IMR-90 (cell line): ENCODE measurements at regions not wholly inside any gene's neighbourhood (a gene's known extent, or its start where the extent isn't known, plus 50 kb on each side); places are given as distances from the start of the nearest gene placed in this dataset.

Experiments used
- ATAC-seq: fragments of 200-7000 bp; cut with Tn5 transposase; 2 replicates; pipeline ENCODE4 v1.9.1; 2020; ENCODE audit warnings: low read depth, mild to moderate bottlenecking, moderate library complexity
- BruUV-seq: library from RNA; stranded (reverse); fragments of 400-500 nt; replicated peaks from 2 replicates; lab custom pipeline; 2021; lab: Mats Ljungman, UMichigan
- CTCF ChIA-PET: fragments of 300-600 bp; formaldehyde crosslinking; extraction: SDS; loops from one replicate; lab custom pipeline; 2021; ENCODE audit warnings: antibody characterized with exemption; lab: Yijun Ruan, JAX
- POLR2A ChIA-PET: fragments of 300-600 bp; sonication (Branson Sonifier 250); formaldehyde crosslinking; loops from one replicate; lab custom pipeline; 2022; ENCODE audit warnings: antibody characterized with exemption; ENCODE audit not compliant: unreplicated experiment; lab: Charles Lee
- DNase-seq: peaks from one replicate; pipeline ENCODE4 v3.0.0; 2013
- H2AFZ ChIP-seq: replicated peaks from 2 replicates; pipeline ENCODE3; 2013; ENCODE audit warnings: low read length, mild to moderate bottlenecking; ENCODE audit not compliant: poor library complexity
- H2AK5ac ChIP-seq: 2 replicates; pipeline ENCODE4 v1.6.1; 2013; ENCODE audit warnings: low read depth, low read length, inconsistent platforms
- H2AK9ac ChIP-seq: replicated peaks from 2 replicates; pipeline ENCODE3; 2013; ENCODE audit warnings: mild to moderate bottlenecking, low read depth, low read length, moderate library complexity; ENCODE audit not compliant: poor library complexity
- H2BK120ac ChIP-seq: 2 replicates; pipeline ENCODE4 v1.6.1; 2013; ENCODE audit warnings: low read depth, low read length, inconsistent platforms
- H2BK15ac ChIP-seq: 3 replicates; pipeline ENCODE4 v1.6.1; 2013; ENCODE audit warnings: low read depth, low read length, inconsistent platforms
- H2BK20ac ChIP-seq: 2 replicates; pipeline ENCODE4 v1.6.1; 2013; ENCODE audit warnings: low read depth, mild to moderate bottlenecking, inconsistent platforms, low read length, moderate library complexity
- H2BK5ac ChIP-seq: 2 replicates; pipeline ENCODE4 v1.6.1; 2013; ENCODE audit warnings: mild to moderate bottlenecking, low read depth, low read length, inconsistent platforms; ENCODE audit not compliant: poor library complexity, severe bottlenecking
- H3K14ac ChIP-seq: replicated peaks from 2 replicates; pipeline ENCODE4 v1.6.1; 2013; ENCODE audit warnings: low read depth, low read length, inconsistent platforms
- H3K18ac ChIP-seq: 2 replicates; pipeline ENCODE4 v1.6.1; 2013; ENCODE audit warnings: low read depth, low read length, control low read depth
- H3K23ac ChIP-seq: 2 replicates; pipeline ENCODE4 v1.6.1; 2013; ENCODE audit warnings: low read depth, low read length, inconsistent platforms
- H3K27ac ChIP-seq: 2 replicates; pipeline ENCODE4 v1.5.1; 2013; ENCODE audit warnings: mild to moderate bottlenecking, control low read depth, low read length; ENCODE audit not compliant: insufficient read depth
- H3K27me3 ChIP-seq: 2 replicates; pipeline ENCODE4 v1.6.1; 2013; ENCODE audit warnings: low read length; ENCODE audit not compliant: control insufficient read depth, insufficient read depth
- H3K36me3 ChIP-seq: 2 replicates; pipeline ENCODE4 v1.6.1; 2013; ENCODE audit warnings: low read length, mixed read lengths; ENCODE audit not compliant: control insufficient read depth, insufficient read depth
- H3K4ac ChIP-seq: 2 replicates; pipeline ENCODE4 v1.6.1; 2013; ENCODE audit warnings: low read depth, low read length, inconsistent platforms
- H3K4me1 ChIP-seq: 2 replicates; pipeline ENCODE4 v1.6.1; 2013; ENCODE audit warnings: low read length, mixed read lengths; ENCODE audit not compliant: control insufficient read depth, insufficient read depth
- H3K4me2 ChIP-seq: 2 replicates; pipeline ENCODE4 v1.6.1; 2013; ENCODE audit warnings: low read depth, mild to moderate bottlenecking, control low read depth, low read length, moderate library complexity
- H3K4me3 ChIP-seq: 2 replicates; pipeline ENCODE4 v1.5.1; 2013; ENCODE audit warnings: low read depth, mild to moderate bottlenecking, control low read depth, low read length, moderate library complexity; ENCODE audit not compliant: insufficient read depth
- H3K56ac ChIP-seq: 2 replicates; pipeline ENCODE4 v1.6.1; 2013; ENCODE audit warnings: low read length, inconsistent platforms; ENCODE audit not compliant: insufficient read depth; ENCODE audit errors: extremely low read depth
- H3K79me1 ChIP-seq, 2 experiments: 2 replicates each; pipeline ENCODE4 v1.6.1; 2013; ENCODE audit warnings: low read length in 2 of 2, inconsistent platforms in 1 of 2, low read depth in 1 of 2
- H3K9ac ChIP-seq: 2 replicates; pipeline ENCODE4 v1.6.1; 2013; ENCODE audit warnings: low read depth, low read length, control low read depth
- H3K9me1 ChIP-seq: 2 replicates; pipeline ENCODE4 v1.6.1; 2013; ENCODE audit warnings: low read length, inconsistent platforms; ENCODE audit not compliant: insufficient read depth
- H3K9me3 ChIP-seq: 2 replicates; pipeline ENCODE4 v1.6.1; 2013; ENCODE audit warnings: low read length; ENCODE audit not compliant: control insufficient read depth, insufficient read depth
- H4K20me1 ChIP-seq: 2 replicates; pipeline ENCODE4 v1.6.1; 2013; ENCODE audit warnings: low read length, inconsistent platforms; ENCODE audit not compliant: insufficient read depth
- H4K5ac ChIP-seq: 2 replicates; pipeline ENCODE4 v1.6.1; 2013; ENCODE audit warnings: mild to moderate bottlenecking, low read depth, low read length, control low read depth
- H4K8ac ChIP-seq, 2 experiments: 2 replicates each; pipeline ENCODE4 v1.6.1; 2013; ENCODE audit warnings: low read depth in 2 of 2, low read length in 2 of 2, control low read depth in 1 of 2, inconsistent platforms in 1 of 2
- H4K91ac ChIP-seq: 2 replicates; pipeline ENCODE4 v1.6.1; 2013; ENCODE audit warnings: low read depth, low read length, inconsistent platforms; ENCODE audit not compliant: insufficient read depth
- CTCF ChIP-seq: conservative IDR thresholded peaks from 2 replicates; pipeline ENCODE4 v1.5.1; 2012; ENCODE audit warnings: mild to moderate bottlenecking, low read depth, low read length, improper control_type of control experiment
- ELK1 ChIP-seq: fragments of 150-350 bp; IDR thresholded peaks from 2 replicates; pipeline ENCODE4 v1.6.1; 2016; ENCODE audit warnings: low read depth, mild to moderate bottlenecking, low read length, moderate library complexity, borderline replicate concordance
- WGBS, 2 experiments: methylation state at CpG; one replicate each; pipeline versions ENCODE4 v1.1.5 to v1.1.7; 2013; ENCODE audit warnings: missing lambda C conversion rate in 2 of 2; ENCODE audit not compliant: insufficient read length in 1 of 2; ENCODE audit errors: extremely low coverage in 2 of 2; 5-methylcytosine and 5-hydroxymethylcytosine counted together
- dilution Hi-C: fragments of 300-500 bp; cut with HindIII; formaldehyde crosslinking; loops from one replicate; pipeline ENCODE4 v1.14.3; 2018; ENCODE audit warnings: low sequenced_read_pairs; ENCODE audit not compliant: unreplicated experiment
- in situ Hi-C: fragments of 300-500 bp; cut with MboI; formaldehyde crosslinking; loops from 3 replicates; pipeline ENCODE4 v1.14.3; 2019; ENCODE audit warnings: low sequenced_read_pairs, inconsistent platforms, mixed read lengths
- intact Hi-C: fragments of 100-400 bp; cut with micrococcal nuclease; formaldehyde crosslinking; loops from 2 replicates; pipeline ENCODE4 v1.10.0; 2022

- no peak overlapping the region for H3K27ac ChIP-seq
- no peak overlapping the region for H2AFZ ChIP-seq
- ATAC-seq (no peak), DNase-seq (no peak)
- WGBS, 2 experiments: 82 to 100% methylated on average over 1 to 2 of the region's 2 CpGs
- no peaks in the 10 kb centered on the region for H3K9me3 ChIP-seq
- no peaks in the 10 kb centered on the region for H3K9me1 ChIP-seq
- intact Hi-C loops: no loop called here
- no peak overlapping the region for H3K23ac ChIP-seq
- no peak overlapping the region for H3K4me3 ChIP-seq
- H3K56ac ChIP-seq: no peak overlapping the region
- no peak overlapping the region for H2BK15ac ChIP-seq
- H4K5ac ChIP-seq: no peak overlapping the region
- no peak overlapping the region for H2AK9ac ChIP-seq
- H2BK5ac ChIP-seq: no peak overlapping the region
- in situ Hi-C loops: no loop called here
- no peak overlapping the region for H2AK5ac ChIP-seq
- no peaks in the 10 kb centered on the region for H3K4me1 ChIP-seq
- ChIA-PET POLR2A (no interaction called here), CTCF (no interaction called here)
- no peaks in the 10 kb centered on the region for H4K20me1 ChIP-seq
- H3K4ac ChIP-seq: no peak overlapping the region
- no peak overlapping the region for H3K14ac ChIP-seq
- no peak overlapping the region for H2BK20ac ChIP-seq
- TF ChIP-seq CTCF (no peak), ELK1 (no peak)
- H3K79me1 ChIP-seq: no peaks in the 10 kb centered on the region
- H4K8ac ChIP-seq: no peak overlapping the region
- H2BK120ac ChIP-seq: no peak overlapping the region
- no peak overlapping the region for H3K18ac ChIP-seq
- no peak overlapping the region for H3K4me2 ChIP-seq
- H4K91ac ChIP-seq: no peak overlapping the region
- H3K9ac ChIP-seq: no peak overlapping the region
- no peaks in the 10 kb centered on the region for H3K27me3 ChIP-seq
- BruUV-seq: no TSS peak
- dilution Hi-C loops: no loop called here
- no peaks in the 10 kb centered on the region for H3K36me3 ChIP-seq
These were observed 1045.3 kb downstream of the OTOL1 start for GRCh38 chr3:162541923-162542322.
